ENCODE measurements at regions not wholly inside any gene's neighbourhood (a gene's known extent, or its start where the extent isn't known, plus 50 kb on each side); places are given as distances from the start of the nearest gene placed in this dataset.
"Not testable (repeated sequence)": the region's sequence is repeated elsewhere in the genome, so short reads cannot be mapped to it uniquely, and the experiment has no call there.

- DNase-seq (ENCODE audit: low read depth): no peak
Measured at GRCh38 chr12:34097213-34097612, 74.9 kb downstream of the ALG10 start.

DNA sequence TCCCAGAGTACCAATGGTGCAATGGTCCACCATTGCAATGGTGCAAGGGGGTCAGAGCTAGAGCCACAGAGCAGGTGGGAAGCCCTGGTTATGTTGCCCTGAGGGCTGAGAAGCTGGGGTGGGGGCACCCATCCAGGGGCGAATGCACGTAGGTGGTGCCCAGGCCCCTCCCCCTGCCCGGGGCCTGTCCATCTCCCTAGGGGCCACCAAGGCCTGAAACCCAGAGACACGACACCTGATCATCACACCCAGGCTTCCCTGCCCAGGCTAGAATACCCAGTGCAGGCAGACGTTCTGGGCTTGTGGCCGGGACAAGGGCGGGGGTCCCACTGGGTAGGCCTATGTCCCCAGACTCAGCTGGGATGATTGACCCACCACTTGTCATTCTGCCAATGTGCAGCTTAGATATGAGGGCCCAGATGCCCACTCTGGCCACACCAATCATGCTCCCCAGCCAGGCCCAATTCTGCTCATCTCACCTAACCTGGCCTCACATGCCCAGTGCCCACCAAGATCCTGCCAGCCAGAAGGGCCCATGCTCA lies 83.2 kb downstream of the ALG10 start:
- no peak for DNase-seq (ENCODE audit: low read depth)

GRCh38 chr12:34106172-34106571 lies 83.9 kb downstream of the ALG10 start:
- no peak for DNase-seq (ENCODE audit: low read depth)

DNA sequence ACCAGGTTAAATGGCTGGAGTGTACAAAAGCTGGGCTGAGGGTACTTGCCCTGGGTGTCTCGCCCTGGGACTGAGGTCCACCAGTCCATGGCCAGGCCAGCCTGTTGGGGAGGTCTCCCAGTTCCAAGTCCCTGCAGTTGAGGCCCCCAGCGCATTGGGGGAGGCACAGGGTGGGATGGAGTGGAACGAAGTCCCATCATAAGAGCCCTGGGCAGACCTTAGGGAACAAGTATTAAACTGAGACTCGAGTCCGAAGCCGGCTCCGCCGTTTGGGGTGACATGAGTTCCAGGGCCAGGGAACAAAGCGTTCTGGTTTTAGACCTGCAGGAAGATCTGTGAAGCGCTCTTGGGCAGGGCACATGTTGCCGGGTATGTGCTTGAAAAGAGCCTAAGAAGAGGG lies 84.7 kb downstream of the ALG10 start:
- no peak for DNase-seq (ENCODE audit: low read depth)

DNA sequence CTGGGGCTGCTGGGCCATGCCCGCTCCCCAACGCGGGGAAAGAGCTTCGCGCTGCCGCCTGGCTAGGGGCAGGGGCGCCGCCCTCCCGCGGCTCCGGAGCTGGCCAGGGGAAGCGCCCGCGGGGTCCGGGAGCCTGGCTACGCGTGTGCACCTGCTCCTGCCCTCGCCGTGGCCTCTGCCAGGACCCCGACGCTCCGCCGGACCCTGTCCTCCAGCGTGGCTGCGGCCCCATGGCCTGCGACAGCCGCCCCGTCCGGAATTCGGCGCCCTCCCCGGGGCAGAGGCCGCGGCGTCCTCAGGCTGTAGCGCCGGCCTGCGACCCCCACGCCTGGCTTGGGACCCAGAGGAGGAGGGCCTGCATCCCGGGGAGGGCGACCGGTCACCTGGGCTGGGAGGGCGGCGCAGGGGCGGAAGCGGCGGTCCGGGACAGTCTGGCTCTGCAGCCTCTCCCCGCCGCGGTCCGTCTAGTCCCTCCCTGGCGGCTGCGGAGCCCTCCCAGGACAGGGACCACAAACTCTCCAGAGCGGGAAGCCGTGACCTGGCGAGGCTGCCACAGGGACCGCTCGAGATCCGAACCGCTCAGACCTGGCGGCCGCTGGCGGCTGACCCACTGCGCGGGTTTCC lies 85.6 kb downstream of the ALG10 start:
- DNase-seq (ENCODE audit: low read depth): no peak

- no peak for DNase-seq (ENCODE audit: low read depth)
Measured at GRCh38 chr12:34108405-34108803, 86.1 kb downstream of the ALG10 start.

DNA sequence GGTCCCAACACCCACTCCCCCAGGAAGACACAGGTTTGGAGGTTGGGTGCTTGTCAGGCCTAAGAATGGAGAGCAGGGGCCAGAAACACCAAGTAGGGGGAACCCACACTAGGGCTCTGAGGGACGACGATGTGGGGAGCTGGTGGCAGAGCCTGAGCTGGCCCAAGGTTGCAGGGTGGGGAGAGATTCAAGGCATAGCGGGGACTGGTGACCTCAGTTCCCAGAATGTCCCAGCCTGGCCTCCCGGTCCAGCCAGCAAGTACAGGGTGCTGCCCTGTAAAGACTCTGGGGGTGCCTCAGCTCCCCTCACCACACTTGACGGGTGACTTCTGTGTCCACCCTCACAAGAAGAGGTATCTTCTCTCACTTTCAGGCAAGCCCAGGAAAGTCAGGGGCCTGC lies 86.7 kb downstream of the ALG10 start:
- no peak for DNase-seq (ENCODE audit: low read depth)

DNA sequence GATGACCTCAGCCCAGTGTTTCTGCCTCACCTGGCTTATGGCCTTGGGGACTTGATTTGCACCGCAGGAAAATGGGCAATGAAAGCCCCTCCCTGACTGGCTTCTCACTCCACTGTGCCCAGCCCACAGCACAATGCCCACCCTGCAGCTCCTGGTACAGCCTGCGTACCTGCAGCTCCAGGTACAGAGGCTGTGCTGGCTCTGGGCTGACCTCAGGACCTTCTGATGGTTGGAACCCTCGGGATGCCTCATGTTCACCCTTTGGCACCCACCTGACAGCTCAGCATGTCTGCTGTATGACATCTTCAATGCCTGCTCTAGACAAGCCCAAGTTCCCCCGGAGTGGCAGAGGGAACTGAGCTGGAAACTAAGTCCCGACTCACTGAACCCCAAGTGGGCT lies 87.1 kb downstream of the ALG10 start:
- DNase-seq (ENCODE audit: low read depth): no peak

DNA sequence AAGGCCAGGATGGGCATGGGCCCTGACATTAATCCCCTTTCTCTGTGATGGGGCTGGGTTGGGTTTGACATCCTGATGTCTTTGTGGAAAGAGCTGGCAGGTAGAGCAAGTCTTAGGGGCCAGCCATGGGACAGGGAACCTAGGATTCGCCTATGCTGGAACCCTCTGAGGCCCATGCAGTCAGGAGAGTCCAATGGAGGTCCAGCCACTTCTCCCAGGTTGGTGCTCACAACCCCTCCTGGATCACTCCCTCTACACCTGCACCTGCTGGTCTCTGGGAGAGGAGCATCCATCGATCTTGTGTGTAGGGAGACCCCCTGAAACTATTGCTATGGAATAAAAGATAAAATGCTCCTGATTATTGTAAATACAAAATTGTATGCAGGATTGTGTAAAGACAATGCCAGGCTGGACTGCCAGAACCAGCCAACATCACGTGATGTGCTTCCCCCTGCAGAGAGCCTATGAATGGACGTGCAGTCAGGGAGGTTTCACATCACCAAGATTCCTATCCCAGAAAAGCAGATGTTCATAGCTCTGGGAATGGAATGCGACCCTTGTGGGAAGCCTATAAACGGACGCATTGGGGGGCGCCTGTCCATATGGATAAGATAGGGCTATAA lies 87.7 kb downstream of the ALG10 start:
- not testable (repeated sequence) for DNase-seq (ENCODE audit: low read depth)

DNA sequence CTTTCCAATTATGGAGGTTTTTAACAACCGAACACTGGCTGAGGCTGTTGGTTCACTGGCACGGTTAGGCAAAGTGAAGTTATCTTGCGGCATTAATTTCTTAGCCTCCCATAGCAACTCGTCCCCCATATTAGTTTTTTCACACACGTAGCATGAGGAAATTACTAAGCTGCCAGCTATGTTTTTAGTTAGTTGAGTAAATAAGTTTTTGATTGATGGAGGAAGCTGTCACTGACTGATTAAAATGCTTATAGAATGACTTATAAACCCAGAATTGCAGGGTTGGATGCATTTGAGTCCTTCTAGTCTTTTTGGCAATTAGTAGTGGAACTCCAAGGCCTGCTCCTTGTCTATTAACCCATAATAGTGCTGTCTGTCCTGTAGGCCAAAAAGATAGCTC lies 97.1 kb downstream of the ALG10 start:
- no peak for DNase-seq (ENCODE audit: low read depth)

DNA sequence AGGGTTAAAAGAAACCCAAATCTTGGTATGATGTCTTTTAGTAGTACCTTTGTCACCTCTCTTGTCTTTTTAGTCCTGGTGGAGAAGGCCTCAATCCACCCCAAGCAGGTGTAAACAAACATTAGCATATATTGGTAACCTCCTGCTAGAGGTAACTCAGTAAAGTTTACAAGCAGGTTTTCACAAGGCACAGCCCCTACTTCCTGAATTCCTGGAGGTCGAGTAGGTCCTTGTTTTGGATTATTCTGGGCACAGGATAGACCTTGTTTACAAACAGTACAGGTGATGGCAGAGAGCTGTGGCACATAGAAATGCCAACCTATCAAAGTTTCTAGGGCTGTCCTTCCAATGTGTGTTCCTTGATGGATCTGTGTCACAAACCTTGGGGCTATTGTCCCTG lies 99.1 kb downstream of the ALG10 start:
- DNase-seq (ENCODE audit: low read depth): no peak

GRCh38 chr12:34123092-34123491 lies 100.8 kb downstream of the ALG10 start:
- not testable (repeated sequence) for DNase-seq (ENCODE audit: low read depth)

DNA sequence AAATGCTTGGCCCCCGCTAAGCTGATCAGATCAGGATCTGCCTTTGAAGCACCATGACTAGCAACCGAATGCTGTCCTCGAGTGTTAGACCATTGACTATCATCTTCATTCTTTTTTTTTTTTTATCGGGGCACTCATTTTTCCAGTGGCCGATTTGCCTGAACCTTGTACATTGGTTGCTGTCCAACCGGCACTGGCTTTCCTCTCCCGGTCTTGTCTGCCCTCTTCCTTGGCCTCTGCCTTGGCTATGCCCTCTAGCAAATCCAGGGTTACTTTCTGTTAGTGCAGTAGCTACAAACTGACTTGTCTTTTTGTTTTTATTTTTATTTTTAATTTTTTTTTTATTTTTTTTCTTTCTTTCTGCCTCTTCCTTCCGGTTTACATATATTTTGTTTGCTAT lies 102.3 kb downstream of the ALG10 start:
- DNase-seq (ENCODE audit: low read depth): no peak

DNA sequence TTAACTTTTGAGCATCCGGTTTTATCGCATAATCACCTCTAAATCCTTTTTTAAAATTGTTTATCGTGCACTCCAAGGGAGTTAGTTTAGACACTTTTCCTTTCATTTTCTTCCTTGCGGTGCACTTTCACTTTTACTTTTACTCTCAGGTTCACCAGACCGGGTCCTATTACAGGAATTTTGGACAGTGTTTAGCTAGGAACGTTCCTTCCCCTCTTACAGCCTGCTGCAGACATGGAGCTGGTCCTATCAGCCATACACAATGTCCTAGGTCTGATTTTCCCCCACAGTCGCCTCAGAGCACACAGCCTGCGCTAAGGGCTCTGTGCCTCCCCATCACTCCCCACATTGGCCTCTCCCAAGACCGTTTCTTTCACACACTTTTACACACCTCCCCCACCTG lies 103.9 kb downstream of the ALG10 start:
- no peak for DNase-seq (ENCODE audit: low read depth)

DNA sequence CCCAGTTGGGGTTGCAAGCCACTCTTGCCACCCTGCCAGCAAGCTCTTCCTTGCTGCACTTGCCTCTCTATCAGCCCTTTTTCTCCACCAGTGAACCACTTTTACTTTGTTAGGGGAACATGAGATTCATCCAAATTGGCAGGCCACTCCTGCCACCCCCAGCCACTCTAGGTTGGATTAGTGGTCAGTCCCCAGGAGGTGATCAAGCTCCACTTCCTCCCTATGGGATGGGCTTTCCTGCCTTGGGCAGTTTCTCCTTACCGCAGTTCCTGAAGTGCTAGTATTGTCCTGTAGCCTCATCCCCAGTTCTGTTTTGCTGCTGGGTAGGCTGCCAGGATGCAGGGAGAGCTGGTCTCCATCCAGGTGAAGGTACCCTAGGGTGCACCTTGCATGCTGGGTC lies 104.5 kb downstream of the ALG10 start:
- no peak for DNase-seq (ENCODE audit: low read depth)

- not testable (repeated sequence) for DNase-seq (ENCODE audit: low read depth)
Measured at GRCh38 chr12:34127379-34127778, 105.1 kb downstream of the ALG10 start.

DNA sequence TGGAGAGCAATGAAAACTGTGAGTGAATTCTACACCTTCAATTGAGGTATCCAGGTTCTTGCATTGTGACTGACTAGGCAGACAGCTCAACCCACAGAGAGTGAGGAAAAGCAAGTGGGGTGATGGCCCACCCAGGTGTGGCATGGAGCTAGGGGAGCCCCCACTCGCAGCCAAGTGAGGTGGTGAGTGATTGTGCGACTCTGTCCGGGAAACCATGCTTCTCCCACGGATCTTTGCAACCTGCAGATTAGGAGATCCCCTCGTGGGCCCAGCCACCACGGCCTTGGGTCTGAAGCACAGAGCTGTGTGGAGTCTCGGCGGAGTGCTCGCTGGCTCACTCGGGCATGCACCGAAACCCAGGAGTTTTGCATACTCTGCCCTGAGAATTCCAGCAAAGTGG lies 120.1 kb downstream of the ALG10 start:
- DNase-seq (ENCODE audit: low read depth): no peak

- no peak for DNase-seq (ENCODE audit: low read depth)
Measured at GRCh38 chr12:34151019-34151418, 128.7 kb downstream of the ALG10 start.

GRCh38 chr12:34163443-34163842 lies 141.1 kb downstream of the ALG10 start:
- no peak for DNase-seq (ENCODE audit: low read depth)

- no peak for DNase-seq (ENCODE audit: low read depth)
Measured at GRCh38 chr12:34166427-34167060, 144.2 kb downstream of the ALG10 start.

- DNase-seq (ENCODE audit: low read depth): not testable (repeated sequence)
Measured at GRCh38 chr12:34168507-34168906, 146.2 kb downstream of the ALG10 start.

GRCh38 chr12:34186492-34186891 lies 164.2 kb downstream of the ALG10 start:
- DNase-seq (ENCODE audit: low read depth): no peak

DNA sequence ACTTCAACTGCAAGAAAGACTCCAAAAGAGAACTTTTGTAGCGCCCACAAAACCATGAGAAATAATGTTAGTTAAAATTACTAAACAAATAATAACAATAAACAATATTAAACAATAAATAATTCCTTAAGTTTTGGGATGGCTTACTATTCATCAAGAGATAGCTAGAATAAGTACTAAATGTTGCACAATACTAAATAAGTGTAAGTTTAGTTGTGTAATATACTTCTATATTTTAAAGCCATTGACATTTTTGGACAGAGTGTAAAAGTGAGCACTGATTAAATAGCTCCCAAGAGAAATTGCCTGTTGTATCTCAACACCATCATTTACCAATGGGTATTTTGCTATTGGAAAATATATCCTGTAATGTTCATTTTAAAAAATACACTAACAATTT lies 166.7 kb downstream of the ALG10 start:
- no peak for DNase-seq (ENCODE audit: low read depth)
